IMR-90 (cell line): ENCODE measurements at regions not wholly inside any gene's neighbourhood (a gene's known extent, or its start where the extent isn't known, plus 50 kb on each side); places are given as distances from the start of the nearest gene placed in this dataset.

Source experiments
- ATAC-seq: fragments of 200-7000 bp; cut with Tn5 transposase; 2 replicates; pipeline ENCODE4 v1.9.1; 2020; ENCODE audit warnings: low read depth, mild to moderate bottlenecking, moderate library complexity
- BruUV-seq: library from RNA; stranded (reverse); fragments of 400-500 nt; replicated peaks from 2 replicates; lab custom pipeline; 2021; lab: Mats Ljungman, UMichigan
- CTCF ChIA-PET: fragments of 300-600 bp; formaldehyde crosslinking; extraction: SDS; loops from one replicate; lab custom pipeline; 2021; ENCODE audit warnings: antibody characterized with exemption; lab: Yijun Ruan, JAX
- POLR2A ChIA-PET: fragments of 300-600 bp; sonication (Branson Sonifier 250); formaldehyde crosslinking; loops from one replicate; lab custom pipeline; 2022; ENCODE audit warnings: antibody characterized with exemption; ENCODE audit not compliant: unreplicated experiment; lab: Charles Lee
- DNase-seq: peaks from one replicate; pipeline ENCODE4 v3.0.0; 2013
- H2AFZ ChIP-seq: replicated peaks from 2 replicates; pipeline ENCODE3; 2013; ENCODE audit warnings: low read length, mild to moderate bottlenecking; ENCODE audit not compliant: poor library complexity
- H2AK5ac ChIP-seq: 2 replicates; pipeline ENCODE4 v1.6.1; 2013; ENCODE audit warnings: low read depth, low read length, inconsistent platforms
- H2AK9ac ChIP-seq: replicated peaks from 2 replicates; pipeline ENCODE3; 2013; ENCODE audit warnings: mild to moderate bottlenecking, low read depth, low read length, moderate library complexity; ENCODE audit not compliant: poor library complexity
- H2BK120ac ChIP-seq: 2 replicates; pipeline ENCODE4 v1.6.1; 2013; ENCODE audit warnings: low read depth, low read length, inconsistent platforms
- H2BK15ac ChIP-seq: 3 replicates; pipeline ENCODE4 v1.6.1; 2013; ENCODE audit warnings: low read depth, low read length, inconsistent platforms
- H2BK20ac ChIP-seq: 2 replicates; pipeline ENCODE4 v1.6.1; 2013; ENCODE audit warnings: low read depth, mild to moderate bottlenecking, inconsistent platforms, low read length, moderate library complexity
- H2BK5ac ChIP-seq: 2 replicates; pipeline ENCODE4 v1.6.1; 2013; ENCODE audit warnings: mild to moderate bottlenecking, low read depth, low read length, inconsistent platforms; ENCODE audit not compliant: poor library complexity, severe bottlenecking
- H3K14ac ChIP-seq: replicated peaks from 2 replicates; pipeline ENCODE4 v1.6.1; 2013; ENCODE audit warnings: low read depth, low read length, inconsistent platforms
- H3K18ac ChIP-seq: 2 replicates; pipeline ENCODE4 v1.6.1; 2013; ENCODE audit warnings: low read depth, low read length, control low read depth
- H3K23ac ChIP-seq: 2 replicates; pipeline ENCODE4 v1.6.1; 2013; ENCODE audit warnings: low read depth, low read length, inconsistent platforms
- H3K27ac ChIP-seq: 2 replicates; pipeline ENCODE4 v1.5.1; 2013; ENCODE audit warnings: mild to moderate bottlenecking, control low read depth, low read length; ENCODE audit not compliant: insufficient read depth
- H3K27me3 ChIP-seq: 2 replicates; pipeline ENCODE4 v1.6.1; 2013; ENCODE audit warnings: low read length; ENCODE audit not compliant: control insufficient read depth, insufficient read depth
- H3K36me3 ChIP-seq: 2 replicates; pipeline ENCODE4 v1.6.1; 2013; ENCODE audit warnings: low read length, mixed read lengths; ENCODE audit not compliant: control insufficient read depth, insufficient read depth
- H3K4ac ChIP-seq: 2 replicates; pipeline ENCODE4 v1.6.1; 2013; ENCODE audit warnings: low read depth, low read length, inconsistent platforms
- H3K4me1 ChIP-seq: 2 replicates; pipeline ENCODE4 v1.6.1; 2013; ENCODE audit warnings: low read length, mixed read lengths; ENCODE audit not compliant: control insufficient read depth, insufficient read depth
- H3K4me2 ChIP-seq: 2 replicates; pipeline ENCODE4 v1.6.1; 2013; ENCODE audit warnings: low read depth, mild to moderate bottlenecking, control low read depth, low read length, moderate library complexity
- H3K4me3 ChIP-seq: 2 replicates; pipeline ENCODE4 v1.5.1; 2013; ENCODE audit warnings: low read depth, mild to moderate bottlenecking, control low read depth, low read length, moderate library complexity; ENCODE audit not compliant: insufficient read depth
- H3K56ac ChIP-seq: 2 replicates; pipeline ENCODE4 v1.6.1; 2013; ENCODE audit warnings: low read length, inconsistent platforms; ENCODE audit not compliant: insufficient read depth; ENCODE audit errors: extremely low read depth
- H3K79me1 ChIP-seq, 2 experiments: 2 replicates each; pipeline ENCODE4 v1.6.1; 2013; ENCODE audit warnings: low read length in 2 of 2, inconsistent platforms in 1 of 2, low read depth in 1 of 2
- H3K9ac ChIP-seq: 2 replicates; pipeline ENCODE4 v1.6.1; 2013; ENCODE audit warnings: low read depth, low read length, control low read depth
- H3K9me1 ChIP-seq: 2 replicates; pipeline ENCODE4 v1.6.1; 2013; ENCODE audit warnings: low read length, inconsistent platforms; ENCODE audit not compliant: insufficient read depth
- H3K9me3 ChIP-seq: 2 replicates; pipeline ENCODE4 v1.6.1; 2013; ENCODE audit warnings: low read length; ENCODE audit not compliant: control insufficient read depth, insufficient read depth
- H4K20me1 ChIP-seq: 2 replicates; pipeline ENCODE4 v1.6.1; 2013; ENCODE audit warnings: low read length, inconsistent platforms; ENCODE audit not compliant: insufficient read depth
- H4K5ac ChIP-seq: 2 replicates; pipeline ENCODE4 v1.6.1; 2013; ENCODE audit warnings: mild to moderate bottlenecking, low read depth, low read length, control low read depth
- H4K8ac ChIP-seq, 2 experiments: 2 replicates each; pipeline ENCODE4 v1.6.1; 2013; ENCODE audit warnings: low read depth in 2 of 2, low read length in 2 of 2, control low read depth in 1 of 2, inconsistent platforms in 1 of 2
- H4K91ac ChIP-seq: 2 replicates; pipeline ENCODE4 v1.6.1; 2013; ENCODE audit warnings: low read depth, low read length, inconsistent platforms; ENCODE audit not compliant: insufficient read depth
- BHLHE40 ChIP-seq: fragments of 150-350 bp; IDR thresholded peaks from 2 replicates; pipeline ENCODE4 v1.6.1; 2016; ENCODE audit warnings: mild to moderate bottlenecking, low read depth, low read length
- CEBPB ChIP-seq: IDR thresholded peaks from 2 replicates; pipeline ENCODE4 v1.6.1; 2012; ENCODE audit warnings: low read depth, low read length, improper control_type of control experiment
- CHD1 ChIP-seq: IDR thresholded peaks from 2 replicates; pipeline ENCODE4 v1.6.1; 2012; ENCODE audit warnings: low read depth, low read length, improper control_type of control experiment
- CTCF ChIP-seq: conservative IDR thresholded peaks from 2 replicates; pipeline ENCODE4 v1.5.1; 2012; ENCODE audit warnings: mild to moderate bottlenecking, low read depth, low read length, improper control_type of control experiment
- ELK1 ChIP-seq: fragments of 150-350 bp; IDR thresholded peaks from 2 replicates; pipeline ENCODE4 v1.6.1; 2016; ENCODE audit warnings: low read depth, mild to moderate bottlenecking, low read length, moderate library complexity, borderline replicate concordance
- FOS ChIP-seq: fragments of 150-350 bp; IDR thresholded peaks from 2 replicates; pipeline ENCODE4 v1.6.1; 2016; ENCODE audit warnings: low read depth, low read length
- MAFK ChIP-seq: IDR thresholded peaks from 2 replicates; pipeline ENCODE4 v1.6.1; 2012; ENCODE audit warnings: low read depth, low read length, improper control_type of control experiment
- MAZ ChIP-seq: IDR thresholded peaks from 2 replicates; pipeline ENCODE4 v1.6.1; 2012; ENCODE audit warnings: low read depth, mild to moderate bottlenecking, low read length, improper control_type of control experiment, moderate library complexity, borderline replicate concordance
- MXI1 ChIP-seq: IDR thresholded peaks from 2 replicates; pipeline ENCODE4 v1.6.1; 2012; ENCODE audit warnings: low read depth, mild to moderate bottlenecking, low read length, moderate library complexity, borderline replicate concordance
- NFE2L2 ChIP-seq: fragments of 150-350 bp; IDR thresholded peaks from 2 replicates; pipeline ENCODE4 v1.6.1; 2016; ENCODE audit warnings: low read depth, mild to moderate bottlenecking, low read length
- POLR2A ChIP-seq: IDR thresholded peaks from 2 replicates; pipeline ENCODE4 v1.6.1; 2012; ENCODE audit warnings: mild to moderate bottlenecking, low read depth, low read length
- RAD21 ChIP-seq: IDR thresholded peaks from 2 replicates; pipeline ENCODE4 v1.6.1; 2012; ENCODE audit warnings: low read length, improper control_type of control experiment
- RCOR1 ChIP-seq: IDR thresholded peaks from 2 replicates; pipeline ENCODE4 v1.6.1; 2012; ENCODE audit warnings: mild to moderate bottlenecking, low read length, improper control_type of control experiment; ENCODE audit not compliant: insufficient replicate concordance
- RFX5 ChIP-seq: IDR thresholded peaks from 2 replicates; pipeline ENCODE4 v1.8.0; 2012; ENCODE audit warnings: low read depth, mild to moderate bottlenecking, low read length, moderate library complexity
- SMC3 ChIP-seq: fragments of 150-350 bp; IDR thresholded peaks from 2 replicates; pipeline ENCODE4 v1.6.1; 2016; ENCODE audit warnings: low read depth, mild to moderate bottlenecking, antibody characterized with exemption, low read length, moderate library complexity
- WGBS, 2 experiments: methylation state at CpG; one replicate each; pipeline versions ENCODE4 v1.1.5 to v1.1.7; 2013; ENCODE audit warnings: missing lambda C conversion rate in 2 of 2; ENCODE audit not compliant: insufficient read length in 1 of 2; ENCODE audit errors: extremely low coverage in 2 of 2; 5-methylcytosine and 5-hydroxymethylcytosine counted together
- dilution Hi-C: fragments of 300-500 bp; cut with HindIII; formaldehyde crosslinking; loops from one replicate; pipeline ENCODE4 v1.14.3; 2018; ENCODE audit warnings: low sequenced_read_pairs; ENCODE audit not compliant: unreplicated experiment
- in situ Hi-C: fragments of 300-500 bp; cut with MboI; formaldehyde crosslinking; loops from 3 replicates; pipeline ENCODE4 v1.14.3; 2019; ENCODE audit warnings: low sequenced_read_pairs, inconsistent platforms, mixed read lengths
- intact Hi-C: fragments of 100-400 bp; cut with micrococcal nuclease; formaldehyde crosslinking; loops from 2 replicates; pipeline ENCODE4 v1.10.0; 2022
- TF ChIP-seq, protein P1 (sequence below): fragments of 150-350 bp; IDR thresholded peaks from 2 replicates; pipeline ENCODE4 v1.6.1; 2017; ENCODE audit warnings: mild to moderate bottlenecking, antibody characterized with exemption, low read length, low read depth

DNA sequence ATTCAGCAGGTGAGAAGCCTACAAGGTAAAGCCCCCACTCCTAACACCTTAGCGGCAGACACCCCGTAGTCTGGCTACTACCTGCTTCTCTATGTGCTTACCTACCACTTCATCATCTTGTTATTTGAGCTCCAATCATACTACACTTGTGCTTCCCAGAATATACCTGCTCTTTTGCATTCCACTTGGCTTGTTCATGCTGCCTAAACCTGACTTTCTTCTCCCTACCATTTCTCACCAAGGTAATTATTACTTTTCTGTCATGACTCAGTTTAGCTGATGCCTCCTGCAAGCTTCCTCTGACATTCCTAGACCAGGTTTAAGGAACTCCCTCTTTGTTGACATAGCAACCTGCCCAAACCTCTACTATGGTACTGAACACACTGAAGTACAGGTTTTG, 495.6 kb upstream of the C1orf87 start:
- DNase-seq, result no peak
- peaks cover 2% of the 10 kb centered on the region for H3K9me3 ChIP-seq
- H3K27ac ChIP-seq, result no peak overlapping the region
- H3K56ac ChIP-seq, result no peak overlapping the region
- H4K5ac ChIP-seq, result no peak overlapping the region
- no peak overlapping the region for H2AFZ ChIP-seq
- no peaks in the 10 kb centered on the region for H3K36me3 ChIP-seq
- no peak overlapping the region for H4K8ac ChIP-seq
- no peaks in the 10 kb centered on the region for H3K9me1 ChIP-seq
- no peaks in the 10 kb centered on the region for H4K20me1 ChIP-seq
- H2BK120ac ChIP-seq, result no peak overlapping the region
- no peak overlapping the region for H3K23ac ChIP-seq
- no peaks in the 10 kb centered on the region for H3K27me3 ChIP-seq
- H2BK15ac ChIP-seq, result no peak overlapping the region
- no peak overlapping the region for H3K9ac ChIP-seq
- H2BK20ac ChIP-seq, result no peak overlapping the region
- H2BK5ac ChIP-seq, result no peak overlapping the region
- ChIA-PET CTCF (interaction anchor here (0.5 kb wide), 1 partner anchor 1784 kb away, joined by 7 read pairs; no protein-coding TSS in a partner anchor), POLR2A (no interaction called here)
- TF ChIP-seq MAFK (no peak), RAD21 (no peak), MAZ (no peak), RFX5 (no peak), FOS (no peak), MXI1 (no peak), CEBPB (no peak), CTCF (no peak), RCOR1 (no peak), SMC3 (no peak), NFE2L2 (no peak), ELK1 (no peak), BHLHE40 (no peak), POLR2A (no peak), CHD1 (no peak)
- TF ChIP-seq, protein P1, sequence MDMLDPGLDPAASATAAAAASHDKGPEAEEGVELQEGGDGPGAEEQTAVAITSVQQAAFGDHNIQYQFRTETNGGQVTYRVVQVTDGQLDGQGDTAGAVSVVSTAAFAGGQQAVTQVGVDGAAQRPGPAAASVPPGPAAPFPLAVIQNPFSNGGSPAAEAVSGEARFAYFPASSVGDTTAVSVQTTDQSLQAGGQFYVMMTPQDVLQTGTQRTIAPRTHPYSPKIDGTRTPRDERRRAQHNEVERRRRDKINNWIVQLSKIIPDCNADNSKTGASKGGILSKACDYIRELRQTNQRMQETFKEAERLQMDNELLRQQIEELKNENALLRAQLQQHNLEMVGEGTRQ, result no peak
- H3K4me1 ChIP-seq, result no peaks in the 10 kb centered on the region
- no peaks in the 10 kb centered on the region for H3K79me1 ChIP-seq
- dilution Hi-C loops (no loop called here), intact Hi-C loops (no loop called here), in situ Hi-C loops (no loop called here)
- WGBS, 2 experiments, result no CpG with 5 or more reads among the region's 2 CpGs
- no peak overlapping the region for H2AK9ac ChIP-seq
- H3K4me2 ChIP-seq, result no peak overlapping the region
- no peak overlapping the region for H3K4me3 ChIP-seq
- no peak overlapping the region for H4K91ac ChIP-seq
- no peak overlapping the region for H3K4ac ChIP-seq
- no peak overlapping the region for H3K14ac ChIP-seq
- no peak for ATAC-seq
- H2AK5ac ChIP-seq, result no peak overlapping the region
- BruUV-seq, result no TSS peak
- H3K18ac ChIP-seq, result no peak overlapping the region
